DOHH2 (cell line): ENCODE measurements at regions not wholly inside any gene's neighbourhood (a gene's known extent, or its start where the extent isn't known, plus 50 kb on each side); places are given as distances from the start of the nearest gene placed in this dataset.

ENCODE experiments used
- H3F3A ChIP-seq: fragments of 200-600 bp; sonication (generic), shearing (Covaris generic); 2 replicates; pipeline ENCODE4 v1.6.0; 2016; ENCODE audit warnings: antibody characterized with exemption, mild to moderate bottlenecking; ENCODE audit not compliant: control insufficient read depth, insufficient read depth
- H3K27ac ChIP-seq: fragments of 200-600 bp; sonication (generic); 2 replicates; pipeline ENCODE4 v1.5.1; 2014; ENCODE audit warnings: low read depth, mild to moderate bottlenecking, low read length, moderate library complexity
- H3K27me3 ChIP-seq: fragments of 200-600 bp; sonication (generic); 2 replicates; pipeline ENCODE4 v1.6.1; 2014; ENCODE audit warnings: mild to moderate bottlenecking, low read length, mixed read lengths; ENCODE audit not compliant: control insufficient read depth
- H3K36me3 ChIP-seq: fragments of 200-600 bp; sonication (generic); 2 replicates; pipeline ENCODE4 v1.6.1; 2014; ENCODE audit warnings: mild to moderate bottlenecking, low read length, moderate library complexity, mixed read lengths; ENCODE audit not compliant: control insufficient read depth
- H3K4me1 ChIP-seq: fragments of 200-600 bp; sonication (generic); 2 replicates; pipeline ENCODE4 v1.6.1; 2014; ENCODE audit warnings: mild to moderate bottlenecking, low read length, mixed read lengths; ENCODE audit not compliant: control insufficient read depth
- H3K4me2 ChIP-seq: fragments of 200-600 bp; sonication (generic); 2 replicates; pipeline ENCODE4 v1.6.0; 2014; ENCODE audit warnings: mild to moderate bottlenecking, low read length, moderate library complexity
- H3K4me3 ChIP-seq: fragments of 200-600 bp; sonication (generic); 2 replicates; pipeline ENCODE4 v1.5.1; 2014; ENCODE audit warnings: mild to moderate bottlenecking, low read length, mixed read lengths
- H3K79me2 ChIP-seq: fragments of 200-600 bp; sonication (generic); 2 replicates; pipeline ENCODE4 v1.6.1; 2014; ENCODE audit warnings: mild to moderate bottlenecking, low read length, mixed read lengths; ENCODE audit not compliant: control insufficient read depth
- H3K9me2 ChIP-seq: fragments of 200-600 bp; sonication (generic); replicated peaks from 2 replicates; pipeline ENCODE4 v1.6.1; 2014; ENCODE audit warnings: mild to moderate bottlenecking, low read length, mixed read lengths; ENCODE audit not compliant: control insufficient read depth
- H3K9me3 ChIP-seq: fragments of 200-600 bp; sonication (generic); 2 replicates; pipeline ENCODE4 v1.6.1; 2014; ENCODE audit warnings: antibody characterized with exemption, low read length, mixed read lengths; ENCODE audit not compliant: control insufficient read depth, insufficient read depth
- H4K20me1 ChIP-seq: fragments of 200-600 bp; sonication (generic); 2 replicates; pipeline ENCODE4 v1.6.0; 2014; ENCODE audit warnings: low read depth, mild to moderate bottlenecking, antibody characterized with exemption, low read length, moderate library complexity; ENCODE audit not compliant: control insufficient read depth, insufficient read depth
- CTCF ChIP-seq: fragments of 200-600 bp; sonication (generic); IDR thresholded peaks from one replicate; pipeline ENCODE4 v1.5.1; 2014; ENCODE audit warnings: antibody characterized with exemption, mild to moderate bottlenecking, low read depth, low read length; ENCODE audit not compliant: poor library complexity, severe bottlenecking
- EZH2phosphoT487 ChIP-seq: fragments of 200-600 bp; sonication (generic); IDR thresholded peaks from 2 replicates; pipeline ENCODE4 v1.6.1; 2017; ENCODE audit warnings: borderline replicate concordance, mild to moderate bottlenecking, antibody characterized with exemption, low read length, moderate library complexity, mixed read lengths

GRCh38 chr2:175475130-175475529 is 293.6 kb upstream of the ATP5MC3 start:
- Histone ChIP-seq H3F3A (no peaks in the 10 kb centered on the region), H3K27ac (no peak overlapping the region), H3K36me3 (no peaks in the 10 kb centered on the region), H4K20me1 (no peaks in the 10 kb centered on the region), H3K4me2 (no peak overlapping the region), H3K27me3 (no peaks in the 10 kb centered on the region), H3K9me2 (no peaks in the 10 kb centered on the region), H3K4me3 (no peak overlapping the region), H3K9me3 (no peaks in the 10 kb centered on the region), H3K79me2 (no peaks in the 10 kb centered on the region), H3K4me1 (no peaks in the 10 kb centered on the region)
- TF ChIP-seq EZH2phosphoT487, result no peak

GRCh38 chr2:175468431-175469098 is 287.1 kb upstream of the ATP5MC3 start:
- Histone ChIP-seq H3K27ac (no peak overlapping the region), H3K4me2 (no peak overlapping the region), H3K79me2 (no peaks in the 10 kb centered on the region), H3K4me3 (no peak overlapping the region), H3F3A (no peaks in the 10 kb centered on the region), H3K4me1 (no peaks in the 10 kb centered on the region), H3K9me2 (no peaks in the 10 kb centered on the region), H3K27me3 (no peaks in the 10 kb centered on the region), H3K9me3 (no peaks in the 10 kb centered on the region), H3K36me3 (no peaks in the 10 kb centered on the region), H4K20me1 (no peaks in the 10 kb centered on the region)
- TF ChIP-seq EZH2phosphoT487 (no peak), CTCF (no peak)

- Histone ChIP-seq H3K9me2 (no peaks in the 10 kb centered on the region), H3K4me1 (no peaks in the 10 kb centered on the region), H3K27ac (no peak overlapping the region), H4K20me1 (no peaks in the 10 kb centered on the region), H3K9me3 (no peaks in the 10 kb centered on the region; the same call in 1 of the 2 replicates), H3K79me2 (no peaks in the 10 kb centered on the region), H3K4me2 (no peak overlapping the region), H3K4me3 (no peak overlapping the region), H3K27me3 (no peaks in the 10 kb centered on the region), H3K36me3 (no peaks in the 10 kb centered on the region), H3F3A (no peaks in the 10 kb centered on the region)
- TF ChIP-seq EZH2phosphoT487 (no peak), CTCF (no peak)
Observed at GRCh38 chr2:175465101-175465500, 283.6 kb upstream of the ATP5MC3 start.

DNA sequence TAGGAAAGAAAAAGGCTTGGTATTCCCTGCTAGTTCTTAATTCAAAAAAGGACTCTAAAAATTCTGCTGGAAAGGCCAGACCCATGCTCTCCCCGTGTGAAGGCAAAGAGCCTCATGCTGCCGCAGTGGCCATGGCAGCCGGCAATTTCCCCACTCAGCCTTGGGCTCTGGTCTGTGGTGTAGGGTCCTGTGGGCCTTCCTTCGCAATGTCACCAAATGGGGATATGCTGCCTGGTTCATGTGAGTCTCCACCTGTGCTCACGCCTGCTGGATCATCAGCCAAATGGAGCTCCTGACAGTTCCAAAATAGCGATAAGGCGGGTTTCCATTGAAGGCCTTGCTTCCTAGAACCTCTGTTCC is 282.8 kb upstream of the ATP5MC3 start:
- Histone ChIP-seq H3K9me2 (no peaks in the 10 kb centered on the region), H3K9me3 (no peaks in the 10 kb centered on the region; the same call in 1 of the 2 replicates), H3F3A (no peaks in the 10 kb centered on the region), H3K4me3 (no peak overlapping the region), H3K27me3 (no peaks in the 10 kb centered on the region), H3K4me2 (no peak overlapping the region), H3K27ac (no peak overlapping the region), H3K4me1 (no peaks in the 10 kb centered on the region), H4K20me1 (no peaks in the 10 kb centered on the region), H3K36me3 (no peaks in the 10 kb centered on the region), H3K79me2 (no peaks in the 10 kb centered on the region)
- TF ChIP-seq CTCF (no peak), EZH2phosphoT487 (no peak)
